ENCODE measurements at regions not wholly inside any gene's neighbourhood (a gene's known extent, or its start where the extent isn't known, plus 50 kb on each side); places are given as distances from the start of the nearest gene placed in this dataset.
"Not testable (repeated sequence)": the region's sequence is repeated elsewhere in the genome, so short reads cannot be mapped to it uniquely, and the experiment has no call there.

DNA sequence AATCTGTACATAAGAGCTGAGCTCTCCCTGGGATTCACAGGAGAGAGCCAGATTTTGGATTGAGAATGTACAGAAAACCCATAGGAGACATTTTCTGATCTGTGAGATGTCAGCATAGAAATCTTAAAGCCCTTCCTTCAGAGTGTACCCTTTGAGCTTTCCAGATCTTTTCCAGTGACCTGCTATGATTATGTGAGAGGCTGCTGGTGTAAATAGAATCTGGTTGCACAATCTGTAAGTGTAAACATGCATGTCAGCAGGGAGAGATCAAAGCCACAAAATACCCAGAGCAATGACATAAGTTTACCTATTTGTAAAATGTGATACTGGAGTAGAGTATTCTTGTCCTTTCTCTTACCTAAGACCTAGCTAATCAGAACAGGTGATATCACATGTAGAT, 471.9 kb downstream of the FOXD4L5 start:
- not testable (repeated sequence) for DNase-seq (ENCODE audit: low read depth); H3K4me3 ChIP-seq (ENCODE audit: low read depth, low read length)

DNA sequence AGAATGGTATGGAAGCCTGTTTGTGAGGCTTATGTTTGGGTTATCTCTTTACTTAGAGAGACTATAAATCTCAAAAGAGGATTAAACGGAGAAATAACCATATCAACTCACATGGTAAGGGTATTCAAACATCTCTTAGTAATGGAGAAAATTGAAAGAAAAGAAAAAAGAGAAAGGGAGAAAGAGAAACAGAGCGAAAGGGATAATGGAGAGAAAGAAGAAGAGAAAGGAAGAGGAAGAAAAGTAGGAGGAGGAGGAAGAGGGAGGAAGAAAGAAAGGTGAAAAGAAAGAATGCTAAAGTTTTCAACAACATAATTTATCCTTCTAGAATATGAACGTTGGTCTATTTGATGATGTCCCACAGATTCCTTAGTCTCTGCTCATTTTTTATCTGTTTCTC, 506.3 kb downstream of the FOXD4L5 start:
- DNase-seq (ENCODE audit: low read depth); H3K4me3 ChIP-seq (ENCODE audit: low read depth, low read length): not testable (repeated sequence)

DNA sequence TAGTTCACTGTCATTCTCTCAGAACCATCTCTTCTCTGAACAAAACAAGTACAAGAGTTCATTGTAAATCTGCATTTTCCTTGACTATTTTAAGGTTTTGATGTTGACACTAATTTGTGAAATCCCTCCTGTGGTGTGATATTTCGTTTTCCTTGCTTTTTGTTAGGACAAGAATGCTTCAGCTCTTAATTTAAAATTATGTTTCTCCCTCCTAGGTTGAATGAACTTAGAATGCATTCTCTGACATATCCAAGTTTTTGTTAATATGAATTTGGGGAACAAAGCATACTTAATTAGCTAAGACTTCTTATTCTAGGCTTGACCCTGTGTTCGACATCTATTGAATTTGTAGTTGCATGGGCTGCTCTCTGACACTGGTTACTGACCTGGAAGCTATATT, 508.7 kb downstream of the FOXD4L5 start:
- DNase-seq (ENCODE audit: low read depth): not testable (repeated sequence)

DNA sequence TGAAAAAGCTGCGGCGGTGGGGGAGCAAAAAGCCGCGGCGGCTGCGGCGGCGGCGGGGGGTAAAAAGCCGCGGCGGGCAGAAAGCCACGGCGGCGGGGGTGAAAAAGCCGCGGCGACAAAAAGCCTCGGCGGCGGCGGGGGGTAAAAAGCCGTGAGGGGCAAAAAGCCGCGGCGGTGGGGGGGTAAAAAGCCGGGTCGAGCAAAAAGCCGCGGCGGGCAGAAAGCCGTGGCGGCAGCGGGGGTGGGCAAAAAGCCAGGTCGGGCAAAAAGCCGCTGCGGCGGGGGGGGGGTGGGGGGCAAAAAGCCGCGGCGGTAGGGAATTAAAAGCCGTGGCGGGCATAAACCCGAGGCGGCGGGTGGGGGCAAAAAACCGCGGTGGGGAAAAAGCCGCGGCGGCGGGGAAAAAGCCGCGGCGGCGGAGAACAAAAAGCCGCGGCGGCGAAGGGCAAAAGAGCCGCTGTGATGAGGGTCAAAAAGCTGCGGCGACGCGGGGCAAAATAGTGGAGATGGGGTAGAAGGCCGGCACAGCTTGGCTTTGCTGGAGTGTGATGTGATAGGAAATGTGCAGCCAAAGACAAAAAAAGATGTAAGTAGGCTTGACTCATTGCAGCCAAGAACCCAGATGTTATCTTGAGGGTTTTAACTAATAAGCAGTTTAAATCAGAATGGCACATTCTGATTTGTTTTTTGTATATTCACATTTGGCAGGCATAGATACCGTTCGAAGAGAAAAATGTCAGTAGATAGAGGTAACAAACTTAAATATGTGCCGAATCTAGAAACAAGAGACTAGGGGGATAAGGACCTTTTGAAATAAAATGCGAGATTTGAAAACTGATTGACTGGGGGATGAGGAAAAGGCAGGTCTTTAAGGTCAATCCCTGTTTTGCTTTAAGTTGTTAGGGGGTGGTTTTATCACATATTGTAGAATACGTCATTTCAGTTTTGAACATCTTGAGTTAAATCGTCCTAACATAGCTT, 509.9 kb downstream of the FOXD4L5 start:
- H3K4me3 ChIP-seq (ENCODE audit: low read depth, low read length); DNase-seq (ENCODE audit: low read depth): not testable (repeated sequence)

More for the DNA sequence above, 508.7 kb downstream of the FOXD4L5 start:
- not testable (repeated sequence) for H3K4me3 ChIP-seq (ENCODE audit: low read depth, low read length)

DNA sequence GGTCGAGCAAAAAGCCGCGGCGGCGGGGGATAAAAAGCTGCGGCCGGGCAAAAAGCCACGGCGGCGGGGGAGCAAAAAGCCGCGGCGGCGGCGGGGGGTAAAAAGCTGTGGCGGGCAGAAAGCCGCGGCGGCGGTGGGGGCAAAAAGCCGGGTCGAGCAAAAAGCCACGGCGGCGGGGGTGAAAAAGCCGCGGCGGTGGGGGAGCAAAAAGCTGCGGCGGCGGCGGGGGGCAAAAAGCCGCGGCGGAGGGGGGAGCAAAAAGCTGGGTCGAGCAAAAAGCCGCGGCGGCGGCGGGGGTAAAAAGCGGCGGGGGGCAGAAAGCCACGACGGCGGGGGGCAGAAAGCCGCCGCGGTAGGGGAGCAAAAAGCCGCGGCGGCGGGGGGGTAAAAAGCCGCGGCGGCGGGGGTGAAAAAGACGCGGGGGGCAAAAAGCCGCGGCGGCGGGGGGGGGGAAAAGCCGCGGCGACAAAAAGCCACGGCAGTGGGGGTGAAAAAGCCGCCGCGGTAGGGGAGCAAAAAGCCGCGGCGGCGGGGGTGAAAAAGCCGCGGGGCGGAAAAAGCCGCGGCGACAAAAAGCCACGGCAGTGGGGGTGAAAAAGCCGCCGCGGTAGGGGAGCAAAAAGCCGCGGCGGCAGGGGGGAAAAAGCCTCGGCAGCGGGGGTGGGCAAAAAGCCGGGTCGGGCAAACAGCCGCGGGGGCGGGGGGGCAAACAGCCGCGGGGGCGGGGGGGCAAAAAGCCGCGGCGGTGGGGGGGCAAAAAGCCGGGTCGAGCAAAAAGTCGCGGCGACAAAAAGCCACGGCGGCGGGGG, 510.8 kb downstream of the FOXD4L5 start:
- peak overlapping the region; percentile 30; the same call in 1 of the 2 replicates for H3K4me3 ChIP-seq (ENCODE audit: low read depth, low read length)
- not testable (repeated sequence) for DNase-seq (ENCODE audit: low read depth)

DNA sequence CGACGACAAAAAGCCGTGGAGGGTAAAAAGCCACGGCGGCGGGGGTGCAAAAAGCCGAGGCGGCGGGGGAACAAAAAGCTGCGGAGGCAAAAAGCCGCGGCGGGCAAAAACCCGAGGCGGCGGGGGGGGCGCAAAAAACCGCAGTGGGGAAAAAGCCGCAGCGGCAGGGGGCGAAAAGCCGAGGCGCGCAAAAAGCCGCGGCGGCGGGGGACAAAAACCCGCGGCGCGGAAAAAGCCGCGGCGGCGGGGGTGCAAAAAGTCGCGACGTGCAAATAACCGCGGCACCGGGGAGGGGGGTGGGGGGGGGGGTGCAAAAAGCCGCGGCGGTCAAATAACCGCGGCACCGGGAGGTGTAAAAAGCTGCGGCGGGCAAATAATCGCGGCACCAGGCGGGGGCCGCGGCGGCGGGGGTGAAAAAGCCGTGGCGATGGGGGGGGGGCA, 511.5 kb downstream of the FOXD4L5 start:
- TF ChIP-seq, protein P1, sequence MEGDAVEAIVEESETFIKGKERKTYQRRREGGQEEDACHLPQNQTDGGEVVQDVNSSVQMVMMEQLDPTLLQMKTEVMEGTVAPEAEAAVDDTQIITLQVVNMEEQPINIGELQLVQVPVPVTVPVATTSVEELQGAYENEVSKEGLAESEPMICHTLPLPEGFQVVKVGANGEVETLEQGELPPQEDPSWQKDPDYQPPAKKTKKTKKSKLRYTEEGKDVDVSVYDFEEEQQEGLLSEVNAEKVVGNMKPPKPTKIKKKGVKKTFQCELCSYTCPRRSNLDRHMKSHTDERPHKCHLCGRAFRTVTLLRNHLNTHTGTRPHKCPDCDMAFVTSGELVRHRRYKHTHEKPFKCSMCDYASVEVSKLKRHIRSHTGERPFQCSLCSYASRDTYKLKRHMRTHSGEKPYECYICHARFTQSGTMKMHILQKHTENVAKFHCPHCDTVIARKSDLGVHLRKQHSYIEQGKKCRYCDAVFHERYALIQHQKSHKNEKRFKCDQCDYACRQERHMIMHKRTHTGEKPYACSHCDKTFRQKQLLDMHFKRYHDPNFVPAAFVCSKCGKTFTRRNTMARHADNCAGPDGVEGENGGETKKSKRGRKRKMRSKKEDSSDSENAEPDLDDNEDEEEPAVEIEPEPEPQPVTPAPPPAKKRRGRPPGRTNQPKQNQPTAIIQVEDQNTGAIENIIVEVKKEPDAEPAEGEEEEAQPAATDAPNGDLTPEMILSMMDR (IDR thresholded peaks at IDR 0.05; ENCODE audit: control insufficient read depth, extremely low read depth, insufficient read depth): no peak
- no peak for DNase-seq (ENCODE audit: low read depth)

DNA sequence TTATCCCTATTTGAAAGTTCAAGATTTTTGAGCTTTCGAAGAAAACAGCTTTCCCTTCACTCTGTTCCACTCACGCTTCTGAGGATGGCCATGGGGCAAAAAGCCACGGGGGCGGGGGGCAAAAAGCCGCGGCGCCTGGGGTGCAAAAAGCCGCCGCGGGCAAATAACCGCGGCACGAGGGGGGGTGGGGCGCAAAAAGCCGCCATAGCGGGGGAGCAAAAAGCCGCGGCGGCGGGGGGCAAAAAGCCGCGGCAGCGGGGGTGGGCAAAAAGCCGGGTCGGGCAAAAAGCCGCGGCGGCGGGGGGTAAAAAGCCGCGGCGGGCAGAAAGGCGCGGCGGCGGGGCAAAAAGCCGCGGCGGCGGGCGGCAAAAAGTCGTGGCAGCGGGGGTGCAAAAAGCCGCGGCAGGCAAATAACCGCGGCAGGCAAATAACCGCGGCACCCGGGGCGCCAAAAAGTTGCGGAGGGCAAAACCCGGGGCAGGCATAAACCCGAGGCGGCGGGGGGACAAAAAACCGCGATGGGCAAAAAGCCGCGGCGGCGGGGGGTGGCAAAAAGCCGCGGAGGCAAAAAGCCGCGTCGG, 512.2 kb downstream of the FOXD4L5 start:
- not testable (repeated sequence) for DNase-seq (ENCODE audit: low read depth); H3K4me3 ChIP-seq (ENCODE audit: low read depth, low read length)

More for the DNA sequence above, 511.5 kb downstream of the FOXD4L5 start:
- peak overlapping the region; percentile 30; the same call in 1 of the 2 replicates for H3K4me3 ChIP-seq (ENCODE audit: low read depth, low read length)

DNA sequence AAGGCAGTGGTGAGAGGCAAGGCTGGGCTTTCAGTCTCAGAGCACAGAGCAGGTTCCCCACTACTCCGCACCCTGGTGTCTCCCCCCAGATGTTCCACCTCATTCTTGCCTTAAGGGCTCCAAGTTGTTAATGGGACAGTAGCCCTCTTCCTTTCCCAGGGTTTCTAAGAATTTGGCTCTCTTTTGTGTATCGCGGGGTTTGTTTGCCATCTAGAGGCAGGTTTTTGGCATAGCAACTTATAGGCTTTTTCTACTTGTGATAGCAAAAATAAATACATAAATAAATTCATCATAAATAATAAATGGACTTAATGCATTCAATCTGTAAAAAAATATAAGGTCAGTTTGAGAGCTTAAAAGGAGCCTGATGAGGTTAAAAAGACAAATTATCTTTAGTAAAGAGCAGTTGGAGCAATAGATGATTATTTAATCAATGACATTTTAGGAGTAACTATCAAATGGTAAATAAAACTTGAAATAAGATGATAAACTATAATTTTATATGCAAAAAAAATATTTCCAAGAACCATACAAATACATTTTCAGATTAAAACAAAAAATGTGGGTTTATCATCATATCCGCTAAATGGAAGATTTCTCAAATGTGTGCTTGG, 512.8 kb downstream of the FOXD4L5 start:
- not testable (repeated sequence) for DNase-seq (ENCODE audit: low read depth); H3K4me3 ChIP-seq (ENCODE audit: low read depth, low read length)
